Calu3 (cell line): ENCODE measurements at regions not wholly inside any gene's neighbourhood (a gene's known extent, or its start where the extent isn't known, plus 50 kb on each side); places are given as distances from the start of the nearest gene placed in this dataset.

Experiments used
- BruUV-seq: library from RNA; stranded (reverse); fragments of 400-500 nt; replicated peaks from 2 replicates; lab custom pipeline; 2021; lab: Mats Ljungman, UMichigan
- CTCF ChIA-PET: fragments of 300-600 bp; sonication (Branson Sonifier 250); formaldehyde crosslinking; loops from one replicate; lab custom pipeline; 2022; ENCODE audit warnings: antibody characterized with exemption; lab: Charles Lee
- DNase-seq: peaks from one replicate; pipeline ENCODE4 v3.0.0; 2022
- H3K27ac Mint-ChIP-seq: one replicate; pipeline ENCODE4 v1.8.0; 2022; ENCODE audit warnings: mixed read lengths; ENCODE audit not compliant: unreplicated experiment
- H3K27me3 Mint-ChIP-seq: one replicate; pipeline ENCODE4 v1.8.0; 2022; ENCODE audit warnings: mixed read lengths; ENCODE audit not compliant: unreplicated experiment
- H3K36me3 Mint-ChIP-seq: one replicate; pipeline ENCODE4 v1.8.0; 2022; ENCODE audit warnings: mild to moderate bottlenecking, moderate library complexity, mixed read lengths; ENCODE audit not compliant: insufficient read depth, unreplicated experiment
- H3K4me1 Mint-ChIP-seq: one replicate; pipeline ENCODE4 v1.8.0; 2022; ENCODE audit warnings: mild to moderate bottlenecking, low read depth, mixed read lengths; ENCODE audit not compliant: unreplicated experiment
- H3K4me3 Mint-ChIP-seq: one replicate; pipeline ENCODE4 v1.8.0; 2022; ENCODE audit warnings: mild to moderate bottlenecking, low read depth, moderate library complexity, mixed read lengths; ENCODE audit not compliant: unreplicated experiment
- H3K9me3 Mint-ChIP-seq: one replicate; pipeline ENCODE4 v1.8.0; 2022; ENCODE audit warnings: low read depth, mixed read lengths; ENCODE audit not compliant: unreplicated experiment
- CTCF ChIP-seq: fragments of 200-600 bp; IDR thresholded peaks from one replicate; pipeline ENCODE4 v1.8.0; 2022; ENCODE audit warnings: antibody characterized with exemption; ENCODE audit not compliant: unreplicated experiment
- intact Hi-C: fragments of 100-400 bp; cut with micrococcal nuclease; formaldehyde crosslinking; loops from one replicate; pipeline ENCODE4 v1.10.0; 2022; ENCODE audit not compliant: unreplicated experiment

- H3K4me3 Mint-ChIP-seq, result no peak overlapping the region
- no peaks in the 10 kb centered on the region for H3K9me3 Mint-ChIP-seq
- no TSS peak for BruUV-seq
- no peaks in the 10 kb centered on the region for H3K36me3 Mint-ChIP-seq
- CTCF ChIA-PET, result no interaction called here
- no peaks in the 10 kb centered on the region for H3K4me1 Mint-ChIP-seq
- H3K27me3 Mint-ChIP-seq, result no peaks in the 10 kb centered on the region
- TF ChIP-seq CTCF, result no peak
- intact Hi-C loops, result no loop called here
- no peak overlapping the region for H3K27ac Mint-ChIP-seq
- no peak for DNase-seq
Observed at GRCh38 chr1:168416220-168416619, 127.6 kb downstream of the XCL2 start.

- CTCF ChIA-PET, result no interaction called here
- intact Hi-C loops, result no loop called here
- TF ChIP-seq CTCF, result no peak
- Mint-ChIP-seq H3K27ac (no peak overlapping the region), H3K36me3 (no peaks in the 10 kb centered on the region), H3K9me3 (no peaks in the 10 kb centered on the region), H3K4me3 (no peak overlapping the region), H3K27me3 (no peaks in the 10 kb centered on the region), H3K4me1 (peaks cover 2% of the 10 kb centered on the region)
- DNase-seq, result no peak
- BruUV-seq, result no TSS peak
Observed at GRCh38 chr1:168414914-168415313, 128.9 kb downstream of the XCL2 start.

GRCh38 chr1:168410464-168410863, 129.8 kb downstream of the TBX19 start:
- Mint-ChIP-seq H3K4me3 (no peak overlapping the region), H3K27ac (no peak overlapping the region), H3K4me1 (peaks cover 34% of the 10 kb centered on the region), H3K9me3 (no peaks in the 10 kb centered on the region), H3K36me3 (peaks cover 5% of the 10 kb centered on the region), H3K27me3 (no peaks in the 10 kb centered on the region)
- no peak for DNase-seq
- no TSS peak for BruUV-seq
- CTCF ChIA-PET, result no interaction called here
- intact Hi-C loops, result no loop called here
- no peak for TF ChIP-seq CTCF

GRCh38 chr1:168408884-168409283, 128.2 kb downstream of the TBX19 start:
- intact Hi-C loops, result no loop called here
- peak; percentile 58 for DNase-seq
- H3K27ac Mint-ChIP-seq, result peak overlapping the region; percentile 11
- H3K4me1 Mint-ChIP-seq, result peaks cover 34% of the 10 kb centered on the region
- H3K27me3 Mint-ChIP-seq, result no peaks in the 10 kb centered on the region
- H3K9me3 Mint-ChIP-seq, result no peaks in the 10 kb centered on the region
- BruUV-seq, result no TSS peak
- no peak overlapping the region for H3K4me3 Mint-ChIP-seq
- CTCF ChIA-PET, result interaction anchor here (2.0 kb wide), 1 partner anchor 66 kb away, joined by 8 read pairs; no protein-coding TSS in a partner anchor
- no peak for TF ChIP-seq CTCF
- peaks cover 5% of the 10 kb centered on the region for H3K36me3 Mint-ChIP-seq
